GM12875 (cell line): ENCODE measurements at regions not wholly inside any gene's neighbourhood (a gene's known extent, or its start where the extent isn't known, plus 50 kb on each side); places are given as distances from the start of the nearest gene placed in this dataset.
"Not testable (repeated sequence)": the region's sequence is repeated elsewhere in the genome, so short reads cannot be mapped to it uniquely, and the experiment has no call there.

ENCODE experiments used
- H3K4me3 ChIP-seq: one replicate; pipeline ENCODE4 v1.5.1; 2011; ENCODE audit warnings: low read depth, low read length, control low read depth
- TF ChIP-seq, protein P1 (sequence below): IDR thresholded peaks from 2 replicates; pipeline ENCODE4 v1.5.1; 2011; ENCODE audit warnings: low read depth, mild to moderate bottlenecking, control low read depth, inconsistent platforms, low read length, moderate library complexity, borderline replicate concordance; ENCODE audit not compliant: insufficient read depth

DNA sequence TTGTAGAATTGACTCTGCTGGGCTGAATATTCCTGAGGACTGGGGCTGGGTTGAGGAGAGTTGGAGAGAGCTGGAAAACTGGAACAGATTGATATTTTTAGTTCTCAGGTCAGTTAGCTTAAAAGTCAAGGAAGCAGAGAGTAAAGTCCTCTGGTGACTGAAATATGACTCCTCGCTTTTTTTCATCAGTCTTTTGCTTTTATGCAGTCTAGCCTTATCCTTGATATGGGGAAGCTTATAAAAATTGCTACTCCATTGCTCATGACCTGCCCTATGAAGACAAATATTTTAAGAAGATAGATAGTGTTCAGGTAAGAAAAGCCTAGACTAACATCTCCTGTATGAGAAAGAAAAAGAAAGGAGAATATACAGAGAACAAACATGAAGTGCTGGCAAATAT is 152.7 kb downstream of the C4orf33 start:
- H3K4me3 ChIP-seq: no peak overlapping the region
- TF ChIP-seq, protein P1, sequence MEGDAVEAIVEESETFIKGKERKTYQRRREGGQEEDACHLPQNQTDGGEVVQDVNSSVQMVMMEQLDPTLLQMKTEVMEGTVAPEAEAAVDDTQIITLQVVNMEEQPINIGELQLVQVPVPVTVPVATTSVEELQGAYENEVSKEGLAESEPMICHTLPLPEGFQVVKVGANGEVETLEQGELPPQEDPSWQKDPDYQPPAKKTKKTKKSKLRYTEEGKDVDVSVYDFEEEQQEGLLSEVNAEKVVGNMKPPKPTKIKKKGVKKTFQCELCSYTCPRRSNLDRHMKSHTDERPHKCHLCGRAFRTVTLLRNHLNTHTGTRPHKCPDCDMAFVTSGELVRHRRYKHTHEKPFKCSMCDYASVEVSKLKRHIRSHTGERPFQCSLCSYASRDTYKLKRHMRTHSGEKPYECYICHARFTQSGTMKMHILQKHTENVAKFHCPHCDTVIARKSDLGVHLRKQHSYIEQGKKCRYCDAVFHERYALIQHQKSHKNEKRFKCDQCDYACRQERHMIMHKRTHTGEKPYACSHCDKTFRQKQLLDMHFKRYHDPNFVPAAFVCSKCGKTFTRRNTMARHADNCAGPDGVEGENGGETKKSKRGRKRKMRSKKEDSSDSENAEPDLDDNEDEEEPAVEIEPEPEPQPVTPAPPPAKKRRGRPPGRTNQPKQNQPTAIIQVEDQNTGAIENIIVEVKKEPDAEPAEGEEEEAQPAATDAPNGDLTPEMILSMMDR: no peak

DNA sequence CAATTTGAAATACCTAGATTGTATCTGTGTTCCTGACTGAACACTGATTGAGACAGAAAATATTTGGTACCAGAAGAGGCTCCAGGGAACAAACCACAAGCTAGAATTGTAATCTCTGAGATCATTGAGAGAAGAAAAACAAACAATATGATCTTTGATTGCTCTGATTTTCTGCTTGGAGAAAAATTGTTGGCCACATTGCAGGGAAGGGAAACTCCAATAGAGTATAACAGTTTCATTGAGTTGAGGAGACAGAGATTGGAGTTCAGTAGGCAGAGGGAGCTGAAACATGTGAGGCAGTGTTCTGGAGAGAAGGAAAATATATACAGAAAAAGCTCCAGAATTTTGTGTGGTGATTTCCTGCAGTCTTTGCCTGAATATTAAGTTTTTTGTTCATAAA is 158.2 kb downstream of the C4orf33 start:
- TF ChIP-seq, protein P1: no peak
- H3K4me3 ChIP-seq: no peak overlapping the region

GRCh38 chr4:129254526-129254925 is 158.6 kb downstream of the C4orf33 start:
- TF ChIP-seq, protein P1: no peak
- no peak overlapping the region for H3K4me3 ChIP-seq

DNA sequence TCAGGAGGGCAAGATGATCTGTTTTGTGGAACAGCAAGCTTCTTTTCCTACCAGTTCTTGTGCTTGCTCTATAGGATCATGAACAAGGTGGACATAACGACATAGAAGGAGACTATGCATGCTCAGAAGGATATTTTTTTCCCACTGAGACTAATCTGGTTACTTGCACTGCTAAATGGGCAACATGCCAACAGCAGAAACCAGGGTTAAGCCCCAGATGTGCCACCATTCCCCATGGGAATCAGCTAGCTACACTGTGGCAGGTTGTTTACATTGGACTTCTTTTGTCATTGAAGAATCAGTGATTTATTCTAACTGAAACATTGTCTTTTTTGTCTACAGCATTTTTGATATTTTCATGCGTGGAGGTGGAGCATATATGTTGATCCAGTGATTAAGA is 165.6 kb downstream of the C4orf33 start:
- H3K4me3 ChIP-seq: no peak overlapping the region
- TF ChIP-seq, protein P1: no peak

DNA sequence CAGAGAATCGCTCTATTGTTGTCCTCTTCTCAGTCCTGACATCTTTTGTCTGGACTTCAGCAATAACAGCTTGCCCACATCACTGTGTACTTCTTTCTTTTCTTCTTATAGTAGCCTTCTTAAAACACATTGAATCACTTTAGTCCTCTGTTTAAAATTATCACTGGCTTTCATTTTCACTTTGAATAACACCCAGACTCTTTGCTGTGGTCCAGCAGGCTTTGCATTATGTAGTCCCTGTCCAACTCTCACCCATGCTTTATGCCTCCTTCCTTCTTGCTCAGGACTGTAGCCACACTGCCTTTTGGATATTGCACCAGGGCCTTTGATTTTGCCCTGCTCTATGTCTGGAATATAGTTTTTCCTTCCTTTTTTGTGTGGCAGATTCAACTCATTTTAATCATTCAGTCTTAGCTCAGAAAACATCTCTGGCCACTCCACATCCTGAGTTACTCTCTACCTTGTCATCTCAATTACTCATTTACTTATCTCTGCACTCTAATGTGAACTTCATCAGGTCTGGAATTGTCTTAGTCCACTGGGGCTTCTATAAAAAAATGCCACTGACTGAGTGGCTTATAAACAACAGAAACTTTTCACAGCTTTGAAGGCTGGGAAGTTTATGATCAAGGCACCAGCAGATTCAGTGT is 168.2 kb downstream of the C4orf33 start:
- TF ChIP-seq, protein P1: no peak
- no peak overlapping the region for H3K4me3 ChIP-seq

DNA sequence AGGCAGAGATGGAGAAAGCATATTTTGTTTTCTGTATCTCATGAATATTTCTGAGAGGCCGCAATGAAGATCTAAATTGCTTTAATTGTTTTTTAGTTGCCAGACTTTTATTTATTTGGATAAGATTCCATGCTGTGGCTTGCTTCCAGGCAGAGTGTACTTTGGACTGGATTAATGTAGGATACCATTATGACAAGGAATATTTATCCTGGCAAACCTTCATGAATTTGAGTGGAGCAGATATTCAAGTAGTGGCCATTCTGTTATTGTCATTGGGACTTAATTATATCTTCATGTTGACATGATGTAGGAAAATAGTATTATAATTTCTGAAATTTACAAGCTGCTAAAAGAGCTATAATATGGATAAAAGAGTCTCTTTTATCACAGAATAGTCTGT is 182.9 kb downstream of the C4orf33 start:
- H3K4me3 ChIP-seq: no peak overlapping the region
- TF ChIP-seq, protein P1: no peak

- TF ChIP-seq, protein P1: no peak
- no peak overlapping the region for H3K4me3 ChIP-seq
Observed at GRCh38 chr4:129282293-129282692, 186.3 kb downstream of the C4orf33 start.

DNA sequence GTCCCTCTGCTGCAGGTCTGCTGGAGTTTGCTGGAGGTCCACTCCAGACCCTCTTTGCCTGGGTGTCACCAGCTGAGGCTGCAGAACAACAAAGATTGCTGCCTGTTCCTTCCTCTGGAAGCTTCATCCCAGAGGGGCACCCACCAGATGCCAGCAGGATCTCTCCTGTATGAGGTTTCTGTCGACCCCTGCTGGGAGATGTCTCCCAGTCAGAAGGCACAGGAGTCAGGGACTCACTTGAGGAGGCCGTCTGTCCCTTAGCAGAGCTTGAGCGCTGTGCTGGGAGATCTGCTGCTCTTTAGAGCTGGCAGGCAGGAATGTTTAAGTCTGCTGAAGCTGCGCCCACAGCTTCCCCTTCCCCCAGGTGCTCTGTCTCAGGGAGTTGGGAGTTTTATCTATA is 196.2 kb downstream of the C4orf33 start:
- not testable (repeated sequence) for H3K4me3 ChIP-seq
